BJ (cell line): ENCODE measurements at regions not wholly inside any gene's neighbourhood (a gene's known extent, or its start where the extent isn't known, plus 50 kb on each side); places are given as distances from the start of the nearest gene placed in this dataset.
"Not testable (repeated sequence)": the region's sequence is repeated elsewhere in the genome, so short reads cannot be mapped to it uniquely, and the experiment has no call there.

Source experiments
- CTCF ChIA-PET: fragments of 350-600 bp; formaldehyde crosslinking; extraction: SDS; loops from one replicate; lab custom pipeline; 2021; ENCODE audit warnings: antibody characterized with exemption, inconsistent platforms; lab: Yijun Ruan, JAX
- POLR2A ChIA-PET: fragments of 300-600 bp; sonication (Branson Sonifier 250); formaldehyde crosslinking; extraction: SDS; loops from one replicate; lab custom pipeline; 2021; ENCODE audit warnings: antibody characterized with exemption; lab: Charles Lee
- DNase-seq: peaks from one replicate; pipeline ENCODE4 v3.0.0-alpha.2; 2011; ENCODE audit warnings: low read depth
- H3K27me3 ChIP-seq: 2 replicates; pipeline ENCODE4 v1.6.0; 2011; ENCODE audit warnings: low read length; ENCODE audit not compliant: control insufficient read depth, insufficient read depth
- H3K36me3 ChIP-seq: 2 replicates; pipeline ENCODE4 v1.5.1; 2011; ENCODE audit warnings: low read length; ENCODE audit not compliant: control insufficient read depth, insufficient read depth
- H3K4me3 ChIP-seq: 2 replicates; pipeline ENCODE4 v1.5.1; 2011; ENCODE audit warnings: low read depth, mild to moderate bottlenecking, control low read depth, low read length
- TF ChIP-seq, protein P1 (sequence below): IDR thresholded peaks from 2 replicates; pipeline ENCODE4 v1.5.1; 2011; ENCODE audit warnings: low read depth, mild to moderate bottlenecking, control low read depth, inconsistent platforms, low read length, moderate library complexity; ENCODE audit not compliant: insufficient read depth

GRCh38 chr1:188715566-188715965, 1762.1 kb downstream of the BRINP3 start:
- TF ChIP-seq, protein P1, sequence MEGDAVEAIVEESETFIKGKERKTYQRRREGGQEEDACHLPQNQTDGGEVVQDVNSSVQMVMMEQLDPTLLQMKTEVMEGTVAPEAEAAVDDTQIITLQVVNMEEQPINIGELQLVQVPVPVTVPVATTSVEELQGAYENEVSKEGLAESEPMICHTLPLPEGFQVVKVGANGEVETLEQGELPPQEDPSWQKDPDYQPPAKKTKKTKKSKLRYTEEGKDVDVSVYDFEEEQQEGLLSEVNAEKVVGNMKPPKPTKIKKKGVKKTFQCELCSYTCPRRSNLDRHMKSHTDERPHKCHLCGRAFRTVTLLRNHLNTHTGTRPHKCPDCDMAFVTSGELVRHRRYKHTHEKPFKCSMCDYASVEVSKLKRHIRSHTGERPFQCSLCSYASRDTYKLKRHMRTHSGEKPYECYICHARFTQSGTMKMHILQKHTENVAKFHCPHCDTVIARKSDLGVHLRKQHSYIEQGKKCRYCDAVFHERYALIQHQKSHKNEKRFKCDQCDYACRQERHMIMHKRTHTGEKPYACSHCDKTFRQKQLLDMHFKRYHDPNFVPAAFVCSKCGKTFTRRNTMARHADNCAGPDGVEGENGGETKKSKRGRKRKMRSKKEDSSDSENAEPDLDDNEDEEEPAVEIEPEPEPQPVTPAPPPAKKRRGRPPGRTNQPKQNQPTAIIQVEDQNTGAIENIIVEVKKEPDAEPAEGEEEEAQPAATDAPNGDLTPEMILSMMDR = no peak
- ChIA-PET POLR2A (no interaction called here), CTCF (no interaction called here)
- Histone ChIP-seq H3K27me3 (no peaks in the 10 kb centered on the region), H3K4me3 (no peak overlapping the region), H3K36me3 (no peaks in the 10 kb centered on the region)
- no peak for DNase-seq

DNA sequence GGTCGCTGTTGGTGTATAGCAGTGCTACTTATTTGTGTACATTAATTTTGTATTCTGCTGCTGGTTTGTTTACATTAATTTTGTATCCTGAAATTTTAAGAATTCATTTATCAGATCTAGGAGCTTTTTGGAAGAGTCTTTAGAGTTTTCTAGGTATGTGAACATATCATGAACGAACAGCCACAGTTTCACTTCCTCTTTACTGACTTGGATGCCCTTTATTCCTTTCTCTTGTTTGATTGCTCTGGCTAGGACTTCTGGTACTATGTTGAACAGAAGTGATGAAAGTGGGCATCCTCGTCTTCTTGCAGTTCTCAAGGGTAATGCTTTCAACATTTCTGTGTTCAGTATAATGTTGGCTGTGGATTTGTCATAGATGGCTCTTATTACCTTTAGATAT, 1757.9 kb downstream of the BRINP3 start:
- H3K4me3 ChIP-seq = no peak overlapping the region
- ChIA-PET CTCF (no interaction called here), POLR2A (no interaction called here)

DNA sequence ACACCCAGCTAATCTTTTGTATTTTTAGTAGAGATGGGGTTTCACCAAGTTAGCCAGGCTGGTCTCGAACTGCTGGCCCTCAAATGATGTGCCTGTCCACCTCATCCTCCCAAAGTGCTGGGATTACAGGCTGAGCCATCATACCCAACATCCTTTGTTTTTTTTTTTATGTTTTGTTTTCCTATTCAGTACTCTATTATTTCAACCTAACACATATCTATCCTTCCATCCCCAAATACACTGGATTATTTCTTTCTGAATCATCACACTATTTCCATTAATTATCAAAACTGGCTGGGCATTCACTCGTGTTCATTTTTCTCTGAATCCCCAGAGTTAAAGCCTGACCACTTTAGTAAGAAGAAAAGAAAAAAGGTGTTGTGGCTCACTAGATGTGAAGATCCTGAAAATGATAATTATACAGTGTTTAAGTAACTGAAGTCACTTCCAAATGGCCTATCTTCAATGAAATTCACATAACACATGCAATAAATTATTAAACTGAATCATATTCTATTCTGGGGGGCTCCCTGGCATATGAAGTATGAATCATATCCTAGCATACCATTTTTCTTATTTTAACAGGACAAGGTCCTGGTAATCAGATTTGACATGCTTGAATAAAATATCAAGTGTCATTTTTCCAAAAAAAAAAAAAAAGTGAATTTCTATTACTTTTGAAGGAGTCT, 1754.2 kb downstream of the BRINP3 start:
- no peak for DNase-seq
- ChIA-PET CTCF (no interaction called here), POLR2A (no interaction called here)
- TF ChIP-seq, protein P1 = no peak
- Histone ChIP-seq H3K27me3 (no peaks in the 10 kb centered on the region), H3K4me3 (no peak overlapping the region), H3K36me3 (no peaks in the 10 kb centered on the region)

More for the DNA sequence above, 1757.9 kb downstream of the BRINP3 start:
- TF ChIP-seq, protein P1 = no peak
- no peaks in the 10 kb centered on the region for H3K27me3 ChIP-seq
- DNase-seq = no peak
- no peaks in the 10 kb centered on the region for H3K36me3 ChIP-seq

DNA sequence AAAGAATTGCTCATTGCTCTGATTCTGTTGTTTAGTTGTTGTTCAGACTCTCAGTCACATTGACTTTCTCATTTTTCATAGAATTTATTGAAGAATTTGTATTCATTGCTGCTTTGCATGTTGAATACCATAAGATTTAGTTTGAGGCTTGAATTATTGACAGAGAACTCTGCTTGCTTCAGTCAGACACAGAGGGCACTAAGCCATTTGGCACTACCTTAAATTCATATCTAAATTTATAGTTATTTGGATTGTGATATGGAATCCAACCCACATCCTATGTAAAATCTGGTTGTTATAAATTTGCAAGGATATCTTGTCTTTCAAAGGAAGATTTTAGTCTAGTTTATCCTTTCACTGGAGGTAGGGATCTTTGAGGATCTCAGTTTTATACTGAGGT, 1748.6 kb downstream of the BRINP3 start:
- no peaks in the 10 kb centered on the region for H3K36me3 ChIP-seq
- no peak for DNase-seq
- CTCF ChIA-PET = no interaction called here
- no peak overlapping the region for H3K4me3 ChIP-seq
- TF ChIP-seq, protein P1 = no peak
- no peaks in the 10 kb centered on the region for H3K27me3 ChIP-seq
- POLR2A ChIA-PET = no interaction called here

DNA sequence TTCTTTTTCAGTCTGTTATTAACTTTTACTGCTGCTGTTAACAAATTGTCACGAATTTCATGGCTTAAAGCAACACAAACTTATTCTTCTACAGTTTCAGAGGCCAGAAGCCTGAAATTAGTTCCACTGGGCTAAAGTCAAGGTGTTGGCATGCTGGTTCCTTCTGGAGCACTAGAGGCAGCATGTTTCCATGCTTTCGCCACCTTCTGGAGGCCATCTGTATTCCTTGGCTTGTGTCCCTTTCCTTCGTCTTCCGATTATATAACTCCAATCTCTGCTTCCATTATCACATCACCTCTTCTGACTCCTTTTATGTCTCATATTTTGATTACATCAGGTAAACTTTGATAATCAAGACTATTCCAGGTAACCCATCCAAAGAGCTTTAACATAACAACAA, 1742.1 kb downstream of the BRINP3 start:
- H3K4me3 ChIP-seq = no peak overlapping the region
- ChIA-PET CTCF (no interaction called here), POLR2A (no interaction called here)
- DNase-seq = no peak
- H3K36me3 ChIP-seq = no peaks in the 10 kb centered on the region
- no peaks in the 10 kb centered on the region for H3K27me3 ChIP-seq
- TF ChIP-seq, protein P1 = no peak

GRCh38 chr1:188749275-188749674, 1728.4 kb downstream of the BRINP3 start:
- H3K27me3 ChIP-seq, H3K4me3 ChIP-seq, CTCF ChIA-PET, H3K36me3 ChIP-seq, POLR2A ChIA-PET, DNase-seq: not testable (repeated sequence)

GRCh38 chr1:188752027-188752426, 1725.6 kb downstream of the BRINP3 start:
- CTCF ChIA-PET, H3K4me3 ChIP-seq, H3K36me3 ChIP-seq, H3K27me3 ChIP-seq, POLR2A ChIA-PET, DNase-seq: not testable (repeated sequence)

DNA sequence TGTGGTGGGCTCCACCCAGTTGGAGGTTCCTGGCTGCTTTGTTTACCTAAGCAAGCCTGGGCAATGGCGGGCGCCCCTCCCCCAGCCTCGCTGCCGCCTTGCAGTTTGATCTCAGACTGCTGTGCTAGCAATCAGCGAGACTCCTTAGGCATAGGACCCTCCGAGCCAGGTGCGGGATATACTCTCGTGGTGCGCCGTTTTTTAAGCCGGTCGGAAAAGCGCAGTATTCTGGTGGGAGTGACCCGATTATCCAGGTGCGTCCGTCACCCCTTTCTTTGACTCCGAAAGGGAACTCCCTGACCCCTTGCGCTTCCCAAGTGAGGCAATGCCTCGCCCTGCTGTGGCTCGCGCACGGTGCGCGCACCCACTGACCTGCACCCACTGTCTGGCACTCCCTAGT, 1719.9 kb downstream of the BRINP3 start:
- H3K36me3 ChIP-seq, POLR2A ChIA-PET, CTCF ChIA-PET: not testable (repeated sequence)

More for the DNA sequence above, 1719.9 kb downstream of the BRINP3 start:
- DNase-seq, H3K4me3 ChIP-seq, H3K27me3 ChIP-seq: not testable (repeated sequence)
